IMR-90 (cell line): ENCODE measurements at regions not wholly inside any gene's neighbourhood (a gene's known extent, or its start where the extent isn't known, plus 50 kb on each side); places are given as distances from the start of the nearest gene placed in this dataset.

Source experiments
- ATAC-seq: fragments of 200-7000 bp; cut with Tn5 transposase; 2 replicates; pipeline ENCODE4 v1.9.1; 2020; ENCODE audit warnings: low read depth, mild to moderate bottlenecking, moderate library complexity
- BruUV-seq: library from RNA; stranded (reverse); fragments of 400-500 nt; replicated peaks from 2 replicates; lab custom pipeline; 2021; lab: Mats Ljungman, UMichigan
- CTCF ChIA-PET: fragments of 300-600 bp; formaldehyde crosslinking; extraction: SDS; loops from one replicate; lab custom pipeline; 2021; ENCODE audit warnings: antibody characterized with exemption; lab: Yijun Ruan, JAX
- POLR2A ChIA-PET: fragments of 300-600 bp; sonication (Branson Sonifier 250); formaldehyde crosslinking; loops from one replicate; lab custom pipeline; 2022; ENCODE audit warnings: antibody characterized with exemption; ENCODE audit not compliant: unreplicated experiment; lab: Charles Lee
- DNase-seq: peaks from one replicate; pipeline ENCODE4 v3.0.0; 2013
- H2AFZ ChIP-seq: replicated peaks from 2 replicates; pipeline ENCODE3; 2013; ENCODE audit warnings: low read length, mild to moderate bottlenecking; ENCODE audit not compliant: poor library complexity
- H2AK5ac ChIP-seq: 2 replicates; pipeline ENCODE4 v1.6.1; 2013; ENCODE audit warnings: low read depth, low read length, inconsistent platforms
- H2AK9ac ChIP-seq: replicated peaks from 2 replicates; pipeline ENCODE3; 2013; ENCODE audit warnings: mild to moderate bottlenecking, low read depth, low read length, moderate library complexity; ENCODE audit not compliant: poor library complexity
- H2BK120ac ChIP-seq: 2 replicates; pipeline ENCODE4 v1.6.1; 2013; ENCODE audit warnings: low read depth, low read length, inconsistent platforms
- H2BK15ac ChIP-seq: 3 replicates; pipeline ENCODE4 v1.6.1; 2013; ENCODE audit warnings: low read depth, low read length, inconsistent platforms
- H2BK20ac ChIP-seq: 2 replicates; pipeline ENCODE4 v1.6.1; 2013; ENCODE audit warnings: low read depth, mild to moderate bottlenecking, inconsistent platforms, low read length, moderate library complexity
- H2BK5ac ChIP-seq: 2 replicates; pipeline ENCODE4 v1.6.1; 2013; ENCODE audit warnings: mild to moderate bottlenecking, low read depth, low read length, inconsistent platforms; ENCODE audit not compliant: poor library complexity, severe bottlenecking
- H3K14ac ChIP-seq: replicated peaks from 2 replicates; pipeline ENCODE4 v1.6.1; 2013; ENCODE audit warnings: low read depth, low read length, inconsistent platforms
- H3K18ac ChIP-seq: 2 replicates; pipeline ENCODE4 v1.6.1; 2013; ENCODE audit warnings: low read depth, low read length, control low read depth
- H3K23ac ChIP-seq: 2 replicates; pipeline ENCODE4 v1.6.1; 2013; ENCODE audit warnings: low read depth, low read length, inconsistent platforms
- H3K27ac ChIP-seq: 2 replicates; pipeline ENCODE4 v1.5.1; 2013; ENCODE audit warnings: mild to moderate bottlenecking, control low read depth, low read length; ENCODE audit not compliant: insufficient read depth
- H3K27me3 ChIP-seq: 2 replicates; pipeline ENCODE4 v1.6.1; 2013; ENCODE audit warnings: low read length; ENCODE audit not compliant: control insufficient read depth, insufficient read depth
- H3K36me3 ChIP-seq: 2 replicates; pipeline ENCODE4 v1.6.1; 2013; ENCODE audit warnings: low read length, mixed read lengths; ENCODE audit not compliant: control insufficient read depth, insufficient read depth
- H3K4ac ChIP-seq: 2 replicates; pipeline ENCODE4 v1.6.1; 2013; ENCODE audit warnings: low read depth, low read length, inconsistent platforms
- H3K4me1 ChIP-seq: 2 replicates; pipeline ENCODE4 v1.6.1; 2013; ENCODE audit warnings: low read length, mixed read lengths; ENCODE audit not compliant: control insufficient read depth, insufficient read depth
- H3K4me2 ChIP-seq: 2 replicates; pipeline ENCODE4 v1.6.1; 2013; ENCODE audit warnings: low read depth, mild to moderate bottlenecking, control low read depth, low read length, moderate library complexity
- H3K4me3 ChIP-seq: 2 replicates; pipeline ENCODE4 v1.5.1; 2013; ENCODE audit warnings: low read depth, mild to moderate bottlenecking, control low read depth, low read length, moderate library complexity; ENCODE audit not compliant: insufficient read depth
- H3K56ac ChIP-seq: 2 replicates; pipeline ENCODE4 v1.6.1; 2013; ENCODE audit warnings: low read length, inconsistent platforms; ENCODE audit not compliant: insufficient read depth; ENCODE audit errors: extremely low read depth
- H3K79me1 ChIP-seq, 2 experiments: 2 replicates each; pipeline ENCODE4 v1.6.1; 2013; ENCODE audit warnings: low read length in 2 of 2, inconsistent platforms in 1 of 2, low read depth in 1 of 2
- H3K9ac ChIP-seq: 2 replicates; pipeline ENCODE4 v1.6.1; 2013; ENCODE audit warnings: low read depth, low read length, control low read depth
- H3K9me1 ChIP-seq: 2 replicates; pipeline ENCODE4 v1.6.1; 2013; ENCODE audit warnings: low read length, inconsistent platforms; ENCODE audit not compliant: insufficient read depth
- H3K9me3 ChIP-seq: 2 replicates; pipeline ENCODE4 v1.6.1; 2013; ENCODE audit warnings: low read length; ENCODE audit not compliant: control insufficient read depth, insufficient read depth
- H4K20me1 ChIP-seq: 2 replicates; pipeline ENCODE4 v1.6.1; 2013; ENCODE audit warnings: low read length, inconsistent platforms; ENCODE audit not compliant: insufficient read depth
- H4K5ac ChIP-seq: 2 replicates; pipeline ENCODE4 v1.6.1; 2013; ENCODE audit warnings: mild to moderate bottlenecking, low read depth, low read length, control low read depth
- H4K8ac ChIP-seq, 2 experiments: 2 replicates each; pipeline ENCODE4 v1.6.1; 2013; ENCODE audit warnings: low read depth in 2 of 2, low read length in 2 of 2, control low read depth in 1 of 2, inconsistent platforms in 1 of 2
- H4K91ac ChIP-seq: 2 replicates; pipeline ENCODE4 v1.6.1; 2013; ENCODE audit warnings: low read depth, low read length, inconsistent platforms; ENCODE audit not compliant: insufficient read depth
- BHLHE40 ChIP-seq: fragments of 150-350 bp; IDR thresholded peaks from 2 replicates; pipeline ENCODE4 v1.6.1; 2016; ENCODE audit warnings: mild to moderate bottlenecking, low read depth, low read length
- CHD1 ChIP-seq: IDR thresholded peaks from 2 replicates; pipeline ENCODE4 v1.6.1; 2012; ENCODE audit warnings: low read depth, low read length, improper control_type of control experiment
- MAZ ChIP-seq: IDR thresholded peaks from 2 replicates; pipeline ENCODE4 v1.6.1; 2012; ENCODE audit warnings: low read depth, mild to moderate bottlenecking, low read length, improper control_type of control experiment, moderate library complexity, borderline replicate concordance
- POLR2A ChIP-seq: IDR thresholded peaks from 2 replicates; pipeline ENCODE4 v1.6.1; 2012; ENCODE audit warnings: mild to moderate bottlenecking, low read depth, low read length
- RAD21 ChIP-seq: IDR thresholded peaks from 2 replicates; pipeline ENCODE4 v1.6.1; 2012; ENCODE audit warnings: low read length, improper control_type of control experiment
- RCOR1 ChIP-seq: IDR thresholded peaks from 2 replicates; pipeline ENCODE4 v1.6.1; 2012; ENCODE audit warnings: mild to moderate bottlenecking, low read length, improper control_type of control experiment; ENCODE audit not compliant: insufficient replicate concordance
- WGBS, 2 experiments: methylation state at CpG; one replicate each; pipeline versions ENCODE4 v1.1.5 to v1.1.7; 2013; ENCODE audit warnings: missing lambda C conversion rate in 2 of 2; ENCODE audit not compliant: insufficient read length in 1 of 2; ENCODE audit errors: extremely low coverage in 2 of 2; 5-methylcytosine and 5-hydroxymethylcytosine counted together
- dilution Hi-C: fragments of 300-500 bp; cut with HindIII; formaldehyde crosslinking; loops from one replicate; pipeline ENCODE4 v1.14.3; 2018; ENCODE audit warnings: low sequenced_read_pairs; ENCODE audit not compliant: unreplicated experiment
- in situ Hi-C: fragments of 300-500 bp; cut with MboI; formaldehyde crosslinking; loops from 3 replicates; pipeline ENCODE4 v1.14.3; 2019; ENCODE audit warnings: low sequenced_read_pairs, inconsistent platforms, mixed read lengths
- intact Hi-C: fragments of 100-400 bp; cut with micrococcal nuclease; formaldehyde crosslinking; loops from 2 replicates; pipeline ENCODE4 v1.10.0; 2022
- TF ChIP-seq, protein P1 (sequence below): fragments of 150-350 bp; IDR thresholded peaks from 2 replicates; pipeline ENCODE4 v1.6.1; 2017; ENCODE audit warnings: mild to moderate bottlenecking, antibody characterized with exemption, low read length, low read depth
- TF ChIP-seq, protein P2 (sequence below): fragments of 150-350 bp; IDR thresholded peaks from 2 replicates; pipeline ENCODE4 v1.6.1; 2016; ENCODE audit warnings: low read depth, mild to moderate bottlenecking, low read length, moderate library complexity, borderline replicate concordance

DNA sequence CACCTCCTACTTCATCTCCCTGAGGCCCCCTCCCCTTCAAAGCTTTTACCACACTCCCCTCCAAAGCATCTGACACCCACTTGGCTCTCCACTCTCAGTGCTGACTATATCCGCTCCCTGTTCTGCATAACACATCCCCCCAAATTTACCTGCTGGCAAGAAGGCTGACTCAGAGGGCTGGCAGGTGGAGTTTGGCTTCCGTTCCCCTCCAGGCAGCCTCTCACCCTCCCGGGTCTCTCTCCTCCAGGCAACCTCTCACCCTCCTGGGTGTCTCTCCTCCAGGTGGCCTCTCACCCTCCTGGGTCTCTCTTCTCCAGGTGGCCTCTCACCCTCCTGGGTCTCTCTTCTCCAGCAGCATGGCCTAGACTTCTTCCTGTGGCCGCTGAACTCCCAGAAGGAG, 562.1 kb downstream of the NPHP4 start:
- Histone ChIP-seq H2BK20ac (no peak overlapping the region), H3K9ac (no peak overlapping the region), H2BK15ac (no peak overlapping the region), H4K8ac (no peak overlapping the region), H3K36me3 (no peaks in the 10 kb centered on the region), H2AK9ac (no peak overlapping the region), H3K14ac (no peak overlapping the region), H3K9me1 (no peaks in the 10 kb centered on the region), H3K27ac (no peak overlapping the region), H3K9me3 (peaks cover 39% of the 10 kb centered on the region), H2BK120ac (no peak overlapping the region), H3K4me2 (no peak overlapping the region), H3K27me3 (no peaks in the 10 kb centered on the region), H2AFZ (no peak overlapping the region), H3K56ac (no peak overlapping the region), H3K18ac (no peak overlapping the region), H2BK5ac (no peak overlapping the region), H3K23ac (no peak overlapping the region), H3K4me1 (no peaks in the 10 kb centered on the region), H4K91ac (no peak overlapping the region), H3K79me1 (no peaks in the 10 kb centered on the region), H4K20me1 (no peaks in the 10 kb centered on the region), H3K4ac (no peak overlapping the region), H2AK5ac (no peak overlapping the region), H3K4me3 (no peak overlapping the region), H4K5ac (no peak overlapping the region)
- no peak for ATAC-seq
- dilution Hi-C loops (no loop called here), in situ Hi-C loops (no loop called here), intact Hi-C loops (no loop called here)
- TF ChIP-seq MAZ (no peak), POLR2A (no peak), CHD1 (no peak), RCOR1 (no peak), RAD21 (no peak), BHLHE40 (no peak)
- TF ChIP-seq, protein P1, sequence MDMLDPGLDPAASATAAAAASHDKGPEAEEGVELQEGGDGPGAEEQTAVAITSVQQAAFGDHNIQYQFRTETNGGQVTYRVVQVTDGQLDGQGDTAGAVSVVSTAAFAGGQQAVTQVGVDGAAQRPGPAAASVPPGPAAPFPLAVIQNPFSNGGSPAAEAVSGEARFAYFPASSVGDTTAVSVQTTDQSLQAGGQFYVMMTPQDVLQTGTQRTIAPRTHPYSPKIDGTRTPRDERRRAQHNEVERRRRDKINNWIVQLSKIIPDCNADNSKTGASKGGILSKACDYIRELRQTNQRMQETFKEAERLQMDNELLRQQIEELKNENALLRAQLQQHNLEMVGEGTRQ, result no peak
- TF ChIP-seq, protein P2, sequence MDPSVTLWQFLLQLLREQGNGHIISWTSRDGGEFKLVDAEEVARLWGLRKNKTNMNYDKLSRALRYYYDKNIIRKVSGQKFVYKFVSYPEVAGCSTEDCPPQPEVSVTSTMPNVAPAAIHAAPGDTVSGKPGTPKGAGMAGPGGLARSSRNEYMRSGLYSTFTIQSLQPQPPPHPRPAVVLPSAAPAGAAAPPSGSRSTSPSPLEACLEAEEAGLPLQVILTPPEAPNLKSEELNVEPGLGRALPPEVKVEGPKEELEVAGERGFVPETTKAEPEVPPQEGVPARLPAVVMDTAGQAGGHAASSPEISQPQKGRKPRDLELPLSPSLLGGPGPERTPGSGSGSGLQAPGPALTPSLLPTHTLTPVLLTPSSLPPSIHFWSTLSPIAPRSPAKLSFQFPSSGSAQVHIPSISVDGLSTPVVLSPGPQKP, result no peak
- 70% methylated on average over 2 of the region's 4 CpGs; no CpG with 5 or more reads in 1 of the 2 experiments for WGBS, 2 experiments
- ChIA-PET CTCF (no interaction called here), POLR2A (no interaction called here)
- DNase-seq, result no peak
- BruUV-seq, result no TSS peak
